H9 (cell line): ENCODE measurements at regions not wholly inside any gene's neighbourhood (a gene's known extent, or its start where the extent isn't known, plus 50 kb on each side); places are given as distances from the start of the nearest gene placed in this dataset.

Experiments
- DNase-seq: peaks from one replicate; pipeline ENCODE4 v3.0.0-alpha.2; 2017
- H2AFZ ChIP-seq: one replicate; pipeline ENCODE4 v1.6.1; 2013; ENCODE audit warnings: mild to moderate bottlenecking, low read length, control low read depth, moderate library complexity
- H2AK5ac ChIP-seq: 2 replicates; pipeline ENCODE4 v1.6.1; 2013; ENCODE audit warnings: low read length, control low read depth, mixed read lengths; ENCODE audit not compliant: insufficient read length
- H2BK120ac ChIP-seq: one replicate; pipeline ENCODE4 v1.6.1; 2013; ENCODE audit warnings: low read depth, mild to moderate bottlenecking, low read length, control low read depth, inconsistent platforms; ENCODE audit not compliant: poor library complexity, severe bottlenecking
- H2BK12ac ChIP-seq: 2 replicates; pipeline ENCODE4 v1.6.1; 2013; ENCODE audit warnings: low read length, control low read depth, mixed read lengths, low read depth; ENCODE audit not compliant: insufficient read length
- H2BK15ac ChIP-seq: 2 replicates; pipeline ENCODE4 v1.6.1; 2013; ENCODE audit warnings: low read depth, low read length, control low read depth
- H2BK20ac ChIP-seq: one replicate; pipeline ENCODE4 v1.6.1; 2013; ENCODE audit warnings: low read depth, mild to moderate bottlenecking, low read length, control low read depth, inconsistent platforms; ENCODE audit not compliant: poor library complexity, severe bottlenecking
- H2BK5ac ChIP-seq: 2 replicates; pipeline ENCODE4 v1.6.1; 2013; ENCODE audit warnings: low read length, control low read depth, mixed read lengths; ENCODE audit not compliant: insufficient read length
- H3K14ac ChIP-seq: 2 replicates; pipeline ENCODE4 v1.6.1; 2013; ENCODE audit warnings: low read length, control low read depth; ENCODE audit not compliant: insufficient read depth
- H3K18ac ChIP-seq: 2 replicates; pipeline ENCODE4 v1.6.1; 2013; ENCODE audit warnings: low read depth, mild to moderate bottlenecking, mixed read lengths, low read length, control low read depth; ENCODE audit not compliant: insufficient read length
- H3K23ac ChIP-seq: 2 replicates; pipeline ENCODE4 v1.6.1; 2013; ENCODE audit warnings: low read length, control low read depth, mixed read lengths, low read depth; ENCODE audit not compliant: insufficient read length
- H3K23me2 ChIP-seq: 2 replicates; pipeline ENCODE4 v1.6.1; 2013; ENCODE audit warnings: low read depth, mild to moderate bottlenecking, mixed read lengths, low read length, control low read depth; ENCODE audit not compliant: insufficient read length, poor library complexity, severe bottlenecking
- H3K27ac ChIP-seq: 2 replicates; pipeline ENCODE4 v1.5.1; 2013; ENCODE audit warnings: low read length, control low read depth, mixed read lengths, low read depth; ENCODE audit not compliant: insufficient read length
- H3K27me3 ChIP-seq: 2 replicates; pipeline ENCODE4 v1.6.1; 2013; ENCODE audit warnings: low read length, control low read depth, inconsistent platforms; ENCODE audit not compliant: insufficient read depth
- H3K4ac ChIP-seq: 2 replicates; pipeline ENCODE4 v1.6.1; 2013; ENCODE audit warnings: low read depth, mild to moderate bottlenecking, control low read depth, inconsistent platforms, low read length, moderate library complexity
- H3K4me1 ChIP-seq: 2 replicates; pipeline ENCODE4 v1.6.1; 2013; ENCODE audit warnings: low read length, control low read depth, inconsistent platforms; ENCODE audit not compliant: insufficient read depth
- H3K4me2 ChIP-seq: 2 replicates; pipeline ENCODE4 v1.6.1; 2013; ENCODE audit warnings: low read length, control low read depth, mixed read lengths; ENCODE audit not compliant: insufficient read length, insufficient read depth
- H3K56ac ChIP-seq: 2 replicates; pipeline ENCODE4 v1.6.1; 2013; ENCODE audit warnings: low read depth, mild to moderate bottlenecking, mixed read lengths, low read length, control low read depth; ENCODE audit not compliant: insufficient read length
- H3K79me1 ChIP-seq: 2 replicates; pipeline ENCODE4 v1.6.1; 2013; ENCODE audit warnings: low read depth, mild to moderate bottlenecking, moderate library complexity, low read length, control low read depth, inconsistent platforms; ENCODE audit not compliant: insufficient read depth, poor library complexity, severe bottlenecking
- H3K79me2 ChIP-seq: 2 replicates; pipeline ENCODE4 v1.6.1; 2013; ENCODE audit warnings: low read length, control low read depth, inconsistent platforms; ENCODE audit not compliant: insufficient read depth
- H3K9ac ChIP-seq: 2 replicates; pipeline ENCODE4 v1.6.1; 2013; ENCODE audit warnings: low read length, control low read depth, mixed read lengths; ENCODE audit not compliant: insufficient read length; ENCODE audit errors: extremely low read depth
- H3K9me3 ChIP-seq: one replicate; pipeline ENCODE4 v1.6.1; 2013; ENCODE audit warnings: low read depth, low read length, inconsistent platforms; ENCODE audit not compliant: control insufficient read depth
- H3T11ph ChIP-seq: one replicate; pipeline ENCODE4 v1.6.1; 2013; ENCODE audit warnings: mild to moderate bottlenecking, low read length, control low read depth, inconsistent platforms
- H4K20me1 ChIP-seq: one replicate; pipeline ENCODE4 v1.6.1; 2013; ENCODE audit not compliant: control insufficient read depth, insufficient read length, insufficient read depth
- H4K5ac ChIP-seq: 2 replicates; pipeline ENCODE4 v1.6.1; 2013; ENCODE audit warnings: low read depth, mild to moderate bottlenecking, mixed read lengths, low read length, control low read depth; ENCODE audit not compliant: insufficient read length
- H4K8ac ChIP-seq: replicated peaks from 2 replicates; pipeline ENCODE4 v1.6.1; 2013; ENCODE audit warnings: low read length, control low read depth, mixed read lengths, low read depth; ENCODE audit not compliant: insufficient read length
- H4K91ac ChIP-seq: 2 replicates; pipeline ENCODE4 v1.6.1; 2013; ENCODE audit warnings: low read depth, mild to moderate bottlenecking, moderate library complexity, mixed read lengths, low read length, control low read depth; ENCODE audit not compliant: insufficient read length
- H3K27ac Mint-ChIP-seq, 3 experiments: 2 replicates in 2 of 3; 3 replicates in 1 of 3; pipeline ENCODE4 v1.8.0; 2020 to 2021; ENCODE audit warnings: mixed read lengths in 3 of 3, mild to moderate bottlenecking in 1 of 3, moderate library complexity in 1 of 3
- H3K27me3 Mint-ChIP-seq: 2 replicates; pipeline ENCODE4 v1.8.0; 2021; ENCODE audit warnings: low read depth, mild to moderate bottlenecking, moderate library complexity, mixed read lengths
- H3K36me3 Mint-ChIP-seq, 3 experiments: 2 replicates in 2 of 3; 3 replicates in 1 of 3; pipeline ENCODE4 v1.8.0; 2020 to 2021; ENCODE audit warnings: low read depth in 3 of 3, mixed read lengths in 3 of 3; ENCODE audit not compliant: insufficient read depth in 1 of 3
- H3K4me1 Mint-ChIP-seq, 2 experiments: 2 replicates each; pipeline ENCODE4 v1.8.0; 2020; ENCODE audit warnings: mixed read lengths in 2 of 2
- H3K4me3 Mint-ChIP-seq, 2 experiments: 2 replicates in 1 of 2; 3 replicates in 1 of 2; pipeline ENCODE4 v1.8.0; 2020 to 2021; ENCODE audit warnings: mild to moderate bottlenecking in 2 of 2, mixed read lengths in 2 of 2, moderate library complexity in 1 of 2
- H3K9me3 Mint-ChIP-seq, 2 experiments: 2 replicates in 1 of 2; 3 replicates in 1 of 2; pipeline ENCODE4 v1.8.0; 2020; ENCODE audit warnings: mild to moderate bottlenecking in 2 of 2, mixed read lengths in 2 of 2, moderate library complexity in 1 of 2
- CTCF ChIP-seq: fragments of 200-600 bp; sonication (generic); conservative IDR thresholded peaks from 3 replicates; pipeline ENCODE4 v1.8.0; 2021; ENCODE audit warnings: antibody characterized with exemption, mild to moderate bottlenecking
- WGBS: extraction: QIAGEN DNeasy Blood & Tissue Kit; methylation state at CpG from one replicate; pipeline ENCODE4 v1.1.7; 2013; ENCODE audit warnings: missing lambda C conversion rate, low lambda C conversion rate, mixed read lengths; ENCODE audit not compliant: insufficient read length; ENCODE audit errors: extremely low coverage; 5-methylcytosine and 5-hydroxymethylcytosine counted together

- Mint-ChIP-seq H3K27ac (no peak overlapping the region), H3K4me3 (no peak overlapping the region), H3K36me3 (peaks cover 44 to 78% (median 69%) of the 10 kb centered on the region in 3 experiments), H3K9me3 (no peaks in the 10 kb centered on the region), H3K27me3 (no peaks in the 10 kb centered on the region; the same call in 1 of the 2 replicates), H3K4me1 (peaks cover 13 to 15% of the 10 kb centered on the region in 2 experiments)
- Histone ChIP-seq H3K4ac (no peak overlapping the region), H4K91ac (no peak overlapping the region), H3K56ac (no peak overlapping the region), H2BK120ac (no peak overlapping the region), H2BK5ac (no peak overlapping the region), H3K18ac (no peak overlapping the region), H3K9me3 (no peaks in the 10 kb centered on the region), H3K23ac (no peak overlapping the region), H2AK5ac (no peak overlapping the region), H2BK20ac (no peak overlapping the region), H2BK15ac (no peak overlapping the region), H4K8ac (no peak overlapping the region), H3K14ac (no peak overlapping the region), H4K20me1 (no peaks in the 10 kb centered on the region), H3K4me1 (no peaks in the 10 kb centered on the region), H3K4me2 (no peak overlapping the region), H2BK12ac (no peak overlapping the region), H3K79me1 (no peaks in the 10 kb centered on the region), H3T11ph (no peak overlapping the region), H3K23me2 (no peaks in the 10 kb centered on the region), H2AFZ (no peak overlapping the region), H3K27me3 (no peaks in the 10 kb centered on the region), H3K27ac (no peak overlapping the region), H3K79me2 (no peaks in the 10 kb centered on the region), H4K5ac (no peak overlapping the region), H3K9ac (no peak overlapping the region)
- no peak for TF ChIP-seq CTCF
- no peak for DNase-seq
- whole genome bisulfite sequencing, result no CpG with 5 or more reads among the region's 8 CpGs
These were observed 248.4 kb downstream of the GLI2 start for GRCh38 chr2:120984046-120984445.
